WTC11 (cell line): ENCODE measurements at regions not wholly inside any gene's neighbourhood (a gene's known extent, or its start where the extent isn't known, plus 50 kb on each side); places are given as distances from the start of the nearest gene placed in this dataset.

Experiments used
- ATAC-seq: fragments of 200-7000 bp; cut with Tn5 transposase; 2 replicates; pipeline ENCODE4 v1.10.0; 2021; ENCODE audit warnings: mild to moderate bottlenecking, moderate library complexity
- CTCF ChIA-PET: fragments of 300-600 bp; sonication (Branson Sonifier 250); formaldehyde crosslinking; loops from one replicate; lab custom pipeline; 2021; ENCODE audit warnings: antibody characterized with exemption; lab: Charles Lee
- POLR2A ChIA-PET: fragments of 350-600 bp; sonication (Branson Sonifier 250); formaldehyde crosslinking; loops from one replicate; lab custom pipeline; 2021; ENCODE audit warnings: antibody characterized with exemption; lab: Charles Lee
- DNase-seq: peaks from one replicate; pipeline ENCODE4 v3.0.0; 2021; ENCODE audit warnings: low spot score
- H3K27ac Mint-ChIP-seq: 2 replicates; pipeline ENCODE4 v1.8.0; 2021; ENCODE audit warnings: mixed read lengths
- H3K27me3 Mint-ChIP-seq: 2 replicates; pipeline ENCODE4 v1.8.0; 2021; ENCODE audit warnings: low read depth, mild to moderate bottlenecking, moderate library complexity, mixed read lengths
- H3K36me3 Mint-ChIP-seq: 2 replicates; pipeline ENCODE4 v1.8.0; 2021; ENCODE audit warnings: mixed read lengths
- H3K4me1 Mint-ChIP-seq: 2 replicates; pipeline ENCODE4 v1.8.0; 2022; ENCODE audit warnings: mixed read lengths
- H3K4me3 Mint-ChIP-seq: 2 replicates; pipeline ENCODE4 v1.8.0; 2021; ENCODE audit warnings: mild to moderate bottlenecking, moderate library complexity, mixed read lengths
- H3K9me3 Mint-ChIP-seq: 2 replicates; pipeline ENCODE4 v1.8.0; 2021; ENCODE audit warnings: mixed read lengths
- CREM ChIP-seq: sonication (generic); formaldehyde crosslinking; IDR thresholded peaks from 2 replicates; pipeline ENCODE4 v1.8.1; 2022; ENCODE audit warnings: mild to moderate bottlenecking, missing genetic modification reagents, moderate library complexity
- ETV6 ChIP-seq: sonication (generic); formaldehyde crosslinking; IDR thresholded peaks from 2 replicates; pipeline ENCODE4 v1.8.1; 2022; ENCODE audit warnings: mild to moderate bottlenecking, missing genetic modification reagents
- MXD4 ChIP-seq: fragments of 250-450 bp; sonication (Bioruptor Pico); IDR thresholded peaks from 2 replicates; pipeline ENCODE4 v1.8.0; 2021; ENCODE audit warnings: mild to moderate bottlenecking, moderate library complexity, borderline replicate concordance
- NFE2L1 ChIP-seq: sonication (generic); formaldehyde crosslinking; IDR thresholded peaks from 2 replicates; pipeline ENCODE4 v1.8.1; 2023; ENCODE audit warnings: missing genetic modification reagents
- NFYB ChIP-seq: sonication (generic); formaldehyde crosslinking; conservative IDR thresholded peaks from 2 replicates; pipeline ENCODE4 v1.8.0; 2022; ENCODE audit warnings: low read depth, missing genetic modification reagents
- NR3C1 ChIP-seq: sonication (generic); formaldehyde crosslinking; conservative IDR thresholded peaks from 2 replicates; pipeline ENCODE4 v1.8.1; 2023; ENCODE audit warnings: low read depth, mild to moderate bottlenecking, missing genetic modification reagents
- TEAD1 ChIP-seq: sonication (generic); formaldehyde crosslinking; IDR thresholded peaks from 2 replicates; pipeline ENCODE4 v1.8.0; 2022; ENCODE audit warnings: mild to moderate bottlenecking, missing genetic modification reagents
- TF ChIP-seq, protein P1 (sequence below): fragments of 250-450 bp; sonication (Bioruptor Pico); IDR thresholded peaks from 2 replicates; pipeline ENCODE4 v1.9.0; 2021; ENCODE audit warnings: mild to moderate bottlenecking, borderline replicate concordance
- TF ChIP-seq, protein P2 (sequence below): sonication (generic); formaldehyde crosslinking; IDR thresholded peaks from 2 replicates; pipeline ENCODE4 v1.8.1; 2022; ENCODE audit warnings: mild to moderate bottlenecking, missing genetic modification reagents, moderate library complexity, borderline replicate concordance
- TF ChIP-seq, protein P3 (sequence below): sonication (generic); formaldehyde crosslinking; IDR thresholded peaks from 2 replicates; pipeline ENCODE4 v1.8.1; 2022; ENCODE audit warnings: low read depth, missing genetic modification reagents, borderline replicate concordance
- TF ChIP-seq, protein P4 (sequence below): fragments of 250-450 bp; sonication (Bioruptor Pico); IDR thresholded peaks from 2 replicates; pipeline ENCODE4 v1.9.0; 2021; ENCODE audit warnings: mild to moderate bottlenecking
- TF ChIP-seq, protein P5 (sequence below): sonication (generic); formaldehyde crosslinking; IDR thresholded peaks from 2 replicates; pipeline ENCODE4 v1.8.1; 2023; ENCODE audit warnings: mild to moderate bottlenecking, missing genetic modification reagents
- TF ChIP-seq, protein P6 (sequence below): sonication (generic); formaldehyde crosslinking; IDR thresholded peaks from 2 replicates; pipeline ENCODE4 v1.8.0; 2023; ENCODE audit warnings: missing genetic modification reagents, mild to moderate bottlenecking, borderline replicate concordance
- TF ChIP-seq, protein P7 (sequence below): sonication (generic); formaldehyde crosslinking; IDR thresholded peaks from 2 replicates; pipeline ENCODE4 v1.8.0; 2022; ENCODE audit warnings: mild to moderate bottlenecking, missing genetic modification reagents

DNA sequence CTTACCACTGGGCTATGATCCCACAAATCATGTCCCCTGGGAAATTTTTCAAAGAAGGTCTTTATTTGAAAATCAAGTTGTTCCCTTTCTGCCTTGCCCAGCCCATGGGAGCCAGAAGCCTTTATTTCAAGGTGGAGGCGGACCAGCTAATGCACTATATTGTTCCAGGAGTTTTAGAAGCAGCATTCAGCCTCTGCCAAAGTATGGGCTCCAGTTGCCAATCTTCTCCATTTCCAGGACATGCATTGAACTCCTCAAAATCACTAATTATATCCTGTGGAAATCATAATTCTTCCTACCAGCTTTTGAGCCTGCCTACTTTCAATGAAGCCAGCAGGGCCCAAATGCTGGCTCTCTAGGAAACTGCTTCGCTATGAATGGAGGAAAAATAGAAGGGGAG is 195.8 kb downstream of the RAD51AP2 start:
- H3K9me3 Mint-ChIP-seq = peaks cover 7% of the 10 kb centered on the region
- POLR2A ChIA-PET = no interaction called here
- DNase-seq (no peak), ATAC-seq (no peak)
- TF ChIP-seq NFE2L1 (CRISPR knock-in tag) (no peak), NFYB (CRISPR knock-in tag) (no peak), NR3C1 (CRISPR knock-in tag) (no peak), CREM (CRISPR knock-in tag) (no peak), MXD4 (no peak), TEAD1 (CRISPR knock-in tag) (no peak), ETV6 (CRISPR knock-in tag) (no peak)
- TF ChIP-seq, protein P1, sequence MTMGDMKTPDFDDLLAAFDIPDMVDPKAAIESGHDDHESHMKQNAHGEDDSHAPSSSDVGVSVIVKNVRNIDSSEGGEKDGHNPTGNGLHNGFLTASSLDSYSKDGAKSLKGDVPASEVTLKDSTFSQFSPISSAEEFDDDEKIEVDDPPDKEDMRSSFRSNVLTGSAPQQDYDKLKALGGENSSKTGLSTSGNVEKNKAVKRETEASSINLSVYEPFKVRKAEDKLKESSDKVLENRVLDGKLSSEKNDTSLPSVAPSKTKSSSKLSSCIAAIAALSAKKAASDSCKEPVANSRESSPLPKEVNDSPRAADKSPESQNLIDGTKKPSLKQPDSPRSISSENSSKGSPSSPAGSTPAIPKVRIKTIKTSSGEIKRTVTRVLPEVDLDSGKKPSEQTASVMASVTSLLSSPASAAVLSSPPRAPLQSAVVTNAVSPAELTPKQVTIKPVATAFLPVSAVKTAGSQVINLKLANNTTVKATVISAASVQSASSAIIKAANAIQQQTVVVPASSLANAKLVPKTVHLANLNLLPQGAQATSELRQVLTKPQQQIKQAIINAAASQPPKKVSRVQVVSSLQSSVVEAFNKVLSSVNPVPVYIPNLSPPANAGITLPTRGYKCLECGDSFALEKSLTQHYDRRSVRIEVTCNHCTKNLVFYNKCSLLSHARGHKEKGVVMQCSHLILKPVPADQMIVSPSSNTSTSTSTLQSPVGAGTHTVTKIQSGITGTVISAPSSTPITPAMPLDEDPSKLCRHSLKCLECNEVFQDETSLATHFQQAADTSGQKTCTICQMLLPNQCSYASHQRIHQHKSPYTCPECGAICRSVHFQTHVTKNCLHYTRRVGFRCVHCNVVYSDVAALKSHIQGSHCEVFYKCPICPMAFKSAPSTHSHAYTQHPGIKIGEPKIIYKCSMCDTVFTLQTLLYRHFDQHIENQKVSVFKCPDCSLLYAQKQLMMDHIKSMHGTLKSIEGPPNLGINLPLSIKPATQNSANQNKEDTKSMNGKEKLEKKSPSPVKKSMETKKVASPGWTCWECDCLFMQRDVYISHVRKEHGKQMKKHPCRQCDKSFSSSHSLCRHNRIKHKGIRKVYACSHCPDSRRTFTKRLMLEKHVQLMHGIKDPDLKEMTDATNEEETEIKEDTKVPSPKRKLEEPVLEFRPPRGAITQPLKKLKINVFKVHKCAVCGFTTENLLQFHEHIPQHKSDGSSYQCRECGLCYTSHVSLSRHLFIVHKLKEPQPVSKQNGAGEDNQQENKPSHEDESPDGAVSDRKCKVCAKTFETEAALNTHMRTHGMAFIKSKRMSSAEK (CRISPR knock-in tag) = no peak
- TF ChIP-seq, protein P2, sequence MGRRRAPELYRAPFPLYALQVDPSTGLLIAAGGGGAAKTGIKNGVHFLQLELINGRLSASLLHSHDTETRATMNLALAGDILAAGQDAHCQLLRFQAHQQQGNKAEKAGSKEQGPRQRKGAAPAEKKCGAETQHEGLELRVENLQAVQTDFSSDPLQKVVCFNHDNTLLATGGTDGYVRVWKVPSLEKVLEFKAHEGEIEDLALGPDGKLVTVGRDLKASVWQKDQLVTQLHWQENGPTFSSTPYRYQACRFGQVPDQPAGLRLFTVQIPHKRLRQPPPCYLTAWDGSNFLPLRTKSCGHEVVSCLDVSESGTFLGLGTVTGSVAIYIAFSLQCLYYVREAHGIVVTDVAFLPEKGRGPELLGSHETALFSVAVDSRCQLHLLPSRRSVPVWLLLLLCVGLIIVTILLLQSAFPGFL (CRISPR knock-in tag) = no peak
- TF ChIP-seq, protein P3, sequence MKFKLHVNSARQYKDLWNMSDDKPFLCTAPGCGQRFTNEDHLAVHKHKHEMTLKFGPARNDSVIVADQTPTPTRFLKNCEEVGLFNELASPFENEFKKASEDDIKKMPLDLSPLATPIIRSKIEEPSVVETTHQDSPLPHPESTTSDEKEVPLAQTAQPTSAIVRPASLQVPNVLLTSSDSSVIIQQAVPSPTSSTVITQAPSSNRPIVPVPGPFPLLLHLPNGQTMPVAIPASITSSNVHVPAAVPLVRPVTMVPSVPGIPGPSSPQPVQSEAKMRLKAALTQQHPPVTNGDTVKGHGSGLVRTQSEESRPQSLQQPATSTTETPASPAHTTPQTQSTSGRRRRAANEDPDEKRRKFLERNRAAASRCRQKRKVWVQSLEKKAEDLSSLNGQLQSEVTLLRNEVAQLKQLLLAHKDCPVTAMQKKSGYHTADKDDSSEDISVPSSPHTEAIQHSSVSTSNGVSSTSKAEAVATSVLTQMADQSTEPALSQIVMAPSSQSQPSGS (CRISPR knock-in tag) = no peak
- TF ChIP-seq, protein P4, sequence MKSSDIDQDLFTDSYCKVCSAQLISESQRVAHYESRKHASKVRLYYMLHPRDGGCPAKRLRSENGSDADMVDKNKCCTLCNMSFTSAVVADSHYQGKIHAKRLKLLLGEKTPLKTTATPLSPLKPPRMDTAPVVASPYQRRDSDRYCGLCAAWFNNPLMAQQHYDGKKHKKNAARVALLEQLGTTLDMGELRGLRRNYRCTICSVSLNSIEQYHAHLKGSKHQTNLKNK (CRISPR knock-in tag) = no peak
- TF ChIP-seq, protein P5, sequence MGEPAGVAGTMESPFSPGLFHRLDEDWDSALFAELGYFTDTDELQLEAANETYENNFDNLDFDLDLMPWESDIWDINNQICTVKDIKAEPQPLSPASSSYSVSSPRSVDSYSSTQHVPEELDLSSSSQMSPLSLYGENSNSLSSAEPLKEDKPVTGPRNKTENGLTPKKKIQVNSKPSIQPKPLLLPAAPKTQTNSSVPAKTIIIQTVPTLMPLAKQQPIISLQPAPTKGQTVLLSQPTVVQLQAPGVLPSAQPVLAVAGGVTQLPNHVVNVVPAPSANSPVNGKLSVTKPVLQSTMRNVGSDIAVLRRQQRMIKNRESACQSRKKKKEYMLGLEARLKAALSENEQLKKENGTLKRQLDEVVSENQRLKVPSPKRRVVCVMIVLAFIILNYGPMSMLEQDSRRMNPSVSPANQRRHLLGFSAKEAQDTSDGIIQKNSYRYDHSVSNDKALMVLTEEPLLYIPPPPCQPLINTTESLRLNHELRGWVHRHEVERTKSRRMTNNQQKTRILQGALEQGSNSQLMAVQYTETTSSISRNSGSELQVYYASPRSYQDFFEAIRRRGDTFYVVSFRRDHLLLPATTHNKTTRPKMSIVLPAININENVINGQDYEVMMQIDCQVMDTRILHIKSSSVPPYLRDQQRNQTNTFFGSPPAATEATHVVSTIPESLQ = no peak
- no peak overlapping the region for H3K27ac Mint-ChIP-seq
- no peaks in the 10 kb centered on the region for H3K4me1 Mint-ChIP-seq
- CTCF ChIA-PET = no interaction called here
- H3K4me3 Mint-ChIP-seq = no peak overlapping the region
- H3K27me3 Mint-ChIP-seq = no peaks in the 10 kb centered on the region; the same call in 1 of the 2 replicates
- H3K36me3 Mint-ChIP-seq = no peaks in the 10 kb centered on the region

DNA sequence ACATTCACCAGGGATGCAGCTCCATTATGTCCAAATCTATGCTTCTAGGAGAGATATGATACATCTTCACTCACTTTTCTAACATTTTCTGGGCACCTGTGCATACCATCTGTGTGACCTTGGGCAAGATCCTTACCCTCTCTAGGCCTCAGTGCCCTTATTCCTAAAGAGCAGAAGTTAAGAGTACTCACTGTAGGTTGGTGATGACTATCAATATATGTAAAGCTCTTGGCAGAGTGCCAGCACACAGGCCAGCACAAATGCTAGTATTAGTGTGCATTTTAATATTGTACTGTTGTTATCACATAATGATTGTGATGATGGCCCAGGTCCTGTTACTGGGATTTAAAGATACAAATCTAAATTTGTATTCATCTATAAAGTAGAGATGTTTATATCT is 199.2 kb downstream of the RAD51AP2 start:
- POLR2A ChIA-PET = no interaction called here
- Mint-ChIP-seq H3K9me3 (peaks cover 7% of the 10 kb centered on the region), H3K27ac (no peak overlapping the region), H3K27me3 (no peaks in the 10 kb centered on the region; the same call in 1 of the 2 replicates), H3K4me3 (no peak overlapping the region), H3K4me1 (no peaks in the 10 kb centered on the region), H3K36me3 (no peaks in the 10 kb centered on the region)
- TF ChIP-seq, protein P6, sequence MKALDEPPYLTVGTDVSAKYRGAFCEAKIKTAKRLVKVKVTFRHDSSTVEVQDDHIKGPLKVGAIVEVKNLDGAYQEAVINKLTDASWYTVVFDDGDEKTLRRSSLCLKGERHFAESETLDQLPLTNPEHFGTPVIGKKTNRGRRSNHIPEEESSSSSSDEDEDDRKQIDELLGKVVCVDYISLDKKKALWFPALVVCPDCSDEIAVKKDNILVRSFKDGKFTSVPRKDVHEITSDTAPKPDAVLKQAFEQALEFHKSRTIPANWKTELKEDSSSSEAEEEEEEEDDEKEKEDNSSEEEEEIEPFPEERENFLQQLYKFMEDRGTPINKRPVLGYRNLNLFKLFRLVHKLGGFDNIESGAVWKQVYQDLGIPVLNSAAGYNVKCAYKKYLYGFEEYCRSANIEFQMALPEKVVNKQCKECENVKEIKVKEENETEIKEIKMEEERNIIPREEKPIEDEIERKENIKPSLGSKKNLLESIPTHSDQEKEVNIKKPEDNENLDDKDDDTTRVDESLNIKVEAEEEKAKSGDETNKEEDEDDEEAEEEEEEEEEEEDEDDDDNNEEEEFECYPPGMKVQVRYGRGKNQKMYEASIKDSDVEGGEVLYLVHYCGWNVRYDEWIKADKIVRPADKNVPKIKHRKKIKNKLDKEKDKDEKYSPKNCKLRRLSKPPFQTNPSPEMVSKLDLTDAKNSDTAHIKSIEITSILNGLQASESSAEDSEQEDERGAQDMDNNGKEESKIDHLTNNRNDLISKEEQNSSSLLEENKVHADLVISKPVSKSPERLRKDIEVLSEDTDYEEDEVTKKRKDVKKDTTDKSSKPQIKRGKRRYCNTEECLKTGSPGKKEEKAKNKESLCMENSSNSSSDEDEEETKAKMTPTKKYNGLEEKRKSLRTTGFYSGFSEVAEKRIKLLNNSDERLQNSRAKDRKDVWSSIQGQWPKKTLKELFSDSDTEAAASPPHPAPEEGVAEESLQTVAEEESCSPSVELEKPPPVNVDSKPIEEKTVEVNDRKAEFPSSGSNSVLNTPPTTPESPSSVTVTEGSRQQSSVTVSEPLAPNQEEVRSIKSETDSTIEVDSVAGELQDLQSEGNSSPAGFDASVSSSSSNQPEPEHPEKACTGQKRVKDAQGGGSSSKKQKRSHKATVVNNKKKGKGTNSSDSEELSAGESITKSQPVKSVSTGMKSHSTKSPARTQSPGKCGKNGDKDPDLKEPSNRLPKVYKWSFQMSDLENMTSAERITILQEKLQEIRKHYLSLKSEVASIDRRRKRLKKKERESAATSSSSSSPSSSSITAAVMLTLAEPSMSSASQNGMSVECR = no peak
- TF ChIP-seq, protein P7, sequence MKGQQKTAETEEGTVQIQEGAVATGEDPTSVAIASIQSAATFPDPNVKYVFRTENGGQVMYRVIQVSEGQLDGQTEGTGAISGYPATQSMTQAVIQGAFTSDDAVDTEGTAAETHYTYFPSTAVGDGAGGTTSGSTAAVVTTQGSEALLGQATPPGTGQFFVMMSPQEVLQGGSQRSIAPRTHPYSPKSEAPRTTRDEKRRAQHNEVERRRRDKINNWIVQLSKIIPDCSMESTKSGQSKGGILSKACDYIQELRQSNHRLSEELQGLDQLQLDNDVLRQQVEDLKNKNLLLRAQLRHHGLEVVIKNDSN (CRISPR knock-in tag) = no peak
- TF ChIP-seq NFE2L1 (CRISPR knock-in tag) = no peak
- DNase-seq (no peak), ATAC-seq (no peak)
- CTCF ChIA-PET = no interaction called here
